NCI-H748 (cell line): ENCODE measurements at regions not wholly inside any gene's neighbourhood (a gene's known extent, or its start where the extent isn't known, plus 50 kb on each side); places are given as distances from the start of the nearest gene placed in this dataset.

Experiments used
- DNase-seq: peaks from one replicate; lab custom pipeline; 2025; ENCODE audit not compliant: unreplicated experiment; lab: John Stamatoyannopoulos, UW

- DNase-seq = no peak
These were observed 55.9 kb upstream of the PIP4K2A start for GRCh38 chr10:22770270-22770669.

DNA sequence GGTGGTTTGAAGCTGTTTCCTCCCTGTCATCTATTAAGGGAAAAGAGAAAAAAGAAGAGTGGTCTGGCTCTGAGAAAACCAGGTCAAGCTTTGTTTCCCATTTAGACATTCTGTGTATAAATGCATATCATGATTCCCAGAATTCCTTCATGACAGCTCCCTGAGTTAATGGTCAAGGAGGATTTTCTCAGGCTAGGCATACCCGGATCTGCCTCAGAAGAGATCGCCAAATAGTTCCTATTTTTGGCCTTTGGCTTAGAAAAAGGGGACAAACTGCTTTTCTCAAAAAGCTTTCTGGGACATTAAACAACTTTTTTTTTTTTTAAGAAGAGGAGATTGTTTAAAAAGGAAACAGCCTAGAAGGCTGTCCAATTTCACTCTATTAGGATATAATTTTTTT is 53.5 kb upstream of the PIP4K2A start:
- DNase-seq = no peak

- DNase-seq = no peak
These were observed 52.3 kb upstream of the PIP4K2A start for GRCh38 chr10:22766693-22767092.

DNA sequence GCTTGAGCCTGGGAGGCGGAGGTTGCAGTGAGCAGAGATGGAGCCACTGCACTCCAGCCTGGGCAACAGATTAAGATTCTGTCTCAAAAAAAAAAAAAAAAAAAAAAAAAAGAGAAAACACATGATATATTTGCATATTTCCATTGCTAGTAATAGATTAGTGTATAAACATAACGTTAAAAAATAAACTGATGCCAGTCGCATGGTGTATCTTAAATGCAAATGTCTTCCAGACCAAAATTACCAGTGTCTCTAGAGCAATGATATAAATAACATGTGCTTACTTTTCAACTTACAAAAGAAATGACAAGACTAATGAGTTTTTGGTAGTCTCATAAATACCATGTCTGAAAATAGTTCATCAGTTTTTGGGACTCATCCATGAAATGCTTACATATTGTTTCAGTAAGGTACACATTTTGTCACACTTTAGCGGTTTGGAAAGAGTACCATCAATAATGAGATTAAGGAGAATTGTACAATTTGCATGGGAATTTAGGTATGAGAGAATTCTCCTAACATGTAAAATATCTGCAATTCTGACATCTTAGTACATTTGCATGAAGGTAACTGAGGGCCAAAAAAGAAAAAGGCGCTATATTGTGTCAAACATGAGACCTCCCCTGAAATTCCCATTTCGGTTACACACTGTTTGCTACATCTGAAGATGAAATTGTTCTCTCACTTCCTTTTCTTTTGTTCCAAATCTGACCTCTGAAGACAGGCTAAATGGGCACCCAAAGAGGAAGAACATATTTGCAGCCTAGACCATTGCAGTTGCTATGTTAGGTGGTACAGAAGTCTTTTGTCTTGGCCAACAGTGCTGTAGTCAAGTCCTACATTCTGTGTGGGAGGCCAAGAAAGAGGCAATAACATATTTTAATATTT is 51.5 kb upstream of the PIP4K2A start:
- no peak for DNase-seq

DNA sequence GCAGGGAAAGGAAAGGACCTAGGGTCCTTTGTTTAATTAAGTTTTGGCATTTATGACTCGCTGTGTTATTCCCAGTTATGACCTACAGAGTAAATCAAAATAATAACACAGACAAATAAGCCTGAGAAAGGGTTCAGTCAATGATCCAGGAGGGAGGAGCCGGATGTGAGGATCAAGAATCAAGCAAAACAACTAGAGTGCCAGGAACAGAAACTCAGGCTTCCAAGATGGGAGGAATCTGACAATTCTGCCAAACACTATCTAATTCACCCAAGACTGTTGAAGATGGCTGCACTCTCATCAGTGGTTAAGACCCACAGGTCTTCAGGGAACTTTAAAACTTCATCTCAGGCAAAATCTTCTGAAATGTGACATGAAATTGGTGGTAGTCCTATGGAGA is 50.3 kb upstream of the PIP4K2A start:
- DNase-seq = no peak
